ENCODE measurements at regions not wholly inside any gene's neighbourhood (a gene's known extent, or its start where the extent isn't known, plus 50 kb on each side); places are given as distances from the start of the nearest gene placed in this dataset.

DNA sequence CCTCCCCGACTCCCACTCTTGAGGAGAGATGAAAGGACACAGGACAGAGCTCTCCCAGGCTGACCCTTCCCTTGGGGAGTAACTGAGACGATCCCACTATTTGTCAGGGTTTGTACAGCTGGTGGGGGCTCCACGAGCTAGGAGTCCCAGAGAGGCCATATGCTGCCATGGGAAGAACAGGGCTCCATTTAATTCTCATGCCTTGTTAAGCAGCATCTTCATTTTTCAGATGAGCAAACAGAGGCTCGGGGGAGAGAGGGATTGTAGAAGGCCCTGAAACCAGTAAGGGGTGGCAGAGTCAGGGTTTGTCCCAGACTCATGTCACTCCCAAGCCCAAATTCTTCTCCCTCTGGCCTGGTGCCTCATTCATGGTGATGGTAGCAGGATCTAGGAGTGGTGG lies 176.4 kb downstream of the NSG2 start:
- TF ChIP-seq POLR2A (IDR thresholded peaks at IDR 0.05) (no peak), POLR2AphosphoS5 (IDR thresholded peaks at IDR 0.05) (no peak)
- TF ChIP-seq, protein P1, sequence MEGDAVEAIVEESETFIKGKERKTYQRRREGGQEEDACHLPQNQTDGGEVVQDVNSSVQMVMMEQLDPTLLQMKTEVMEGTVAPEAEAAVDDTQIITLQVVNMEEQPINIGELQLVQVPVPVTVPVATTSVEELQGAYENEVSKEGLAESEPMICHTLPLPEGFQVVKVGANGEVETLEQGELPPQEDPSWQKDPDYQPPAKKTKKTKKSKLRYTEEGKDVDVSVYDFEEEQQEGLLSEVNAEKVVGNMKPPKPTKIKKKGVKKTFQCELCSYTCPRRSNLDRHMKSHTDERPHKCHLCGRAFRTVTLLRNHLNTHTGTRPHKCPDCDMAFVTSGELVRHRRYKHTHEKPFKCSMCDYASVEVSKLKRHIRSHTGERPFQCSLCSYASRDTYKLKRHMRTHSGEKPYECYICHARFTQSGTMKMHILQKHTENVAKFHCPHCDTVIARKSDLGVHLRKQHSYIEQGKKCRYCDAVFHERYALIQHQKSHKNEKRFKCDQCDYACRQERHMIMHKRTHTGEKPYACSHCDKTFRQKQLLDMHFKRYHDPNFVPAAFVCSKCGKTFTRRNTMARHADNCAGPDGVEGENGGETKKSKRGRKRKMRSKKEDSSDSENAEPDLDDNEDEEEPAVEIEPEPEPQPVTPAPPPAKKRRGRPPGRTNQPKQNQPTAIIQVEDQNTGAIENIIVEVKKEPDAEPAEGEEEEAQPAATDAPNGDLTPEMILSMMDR (IDR thresholded peaks at IDR 0.05): no peak

Data from suprapubic skin (tissue), 4 donors.